ENCODE measurements at regions not wholly inside any gene's neighbourhood (a gene's known extent, or its start where the extent isn't known, plus 50 kb on each side); places are given as distances from the start of the nearest gene placed in this dataset.

DNA sequence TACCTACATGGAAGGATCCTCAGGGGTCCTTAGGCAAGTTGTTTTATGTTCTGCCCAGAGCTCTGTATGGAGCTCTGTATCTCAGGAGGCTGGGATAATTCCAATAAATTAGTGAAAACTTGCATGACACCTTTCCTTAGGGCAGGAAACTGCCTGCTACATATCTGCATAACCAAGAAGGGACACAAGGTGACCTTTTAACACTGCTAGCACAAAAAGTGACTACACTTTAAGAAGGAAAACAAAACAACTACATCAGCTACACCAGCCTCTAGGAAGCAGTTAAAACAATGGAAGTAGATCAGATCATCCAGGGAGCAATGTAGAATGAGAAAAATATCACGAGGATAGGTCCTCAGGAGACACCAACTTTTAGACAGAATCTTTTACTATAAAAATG, 93.9 kb downstream of the TNFSF18 start:
- TF ChIP-seq EZH2phosphoT487 (IDR thresholded peaks at IDR 0.05; ENCODE audit: low read length), result no peak
- TF ChIP-seq, protein P1, sequence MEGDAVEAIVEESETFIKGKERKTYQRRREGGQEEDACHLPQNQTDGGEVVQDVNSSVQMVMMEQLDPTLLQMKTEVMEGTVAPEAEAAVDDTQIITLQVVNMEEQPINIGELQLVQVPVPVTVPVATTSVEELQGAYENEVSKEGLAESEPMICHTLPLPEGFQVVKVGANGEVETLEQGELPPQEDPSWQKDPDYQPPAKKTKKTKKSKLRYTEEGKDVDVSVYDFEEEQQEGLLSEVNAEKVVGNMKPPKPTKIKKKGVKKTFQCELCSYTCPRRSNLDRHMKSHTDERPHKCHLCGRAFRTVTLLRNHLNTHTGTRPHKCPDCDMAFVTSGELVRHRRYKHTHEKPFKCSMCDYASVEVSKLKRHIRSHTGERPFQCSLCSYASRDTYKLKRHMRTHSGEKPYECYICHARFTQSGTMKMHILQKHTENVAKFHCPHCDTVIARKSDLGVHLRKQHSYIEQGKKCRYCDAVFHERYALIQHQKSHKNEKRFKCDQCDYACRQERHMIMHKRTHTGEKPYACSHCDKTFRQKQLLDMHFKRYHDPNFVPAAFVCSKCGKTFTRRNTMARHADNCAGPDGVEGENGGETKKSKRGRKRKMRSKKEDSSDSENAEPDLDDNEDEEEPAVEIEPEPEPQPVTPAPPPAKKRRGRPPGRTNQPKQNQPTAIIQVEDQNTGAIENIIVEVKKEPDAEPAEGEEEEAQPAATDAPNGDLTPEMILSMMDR (IDR thresholded peaks at IDR 0.05; ENCODE audit: low read length), result no peak

Measured in MM.1S (cell line).